Left forelimb (tissue), 1 donor: ENCODE measurements at regions not wholly inside any gene's neighbourhood (a gene's known extent, or its start where the extent isn't known, plus 50 kb on each side); places are given as distances from the start of the nearest gene placed in this dataset.
"Not testable (repeated sequence)": the region's sequence is repeated elsewhere in the genome, so short reads cannot be mapped to it uniquely, and the experiment has no call there.

ENCODE experiments used
- DNase-seq: peaks from one replicate; pipeline ENCODE4 v3.0.0-alpha.2; 2018; ENCODE audit warnings: low spot score

GRCh38 chr6:134604014-134604676 is 286.2 kb upstream of the SGK1 start:
- DNase-seq: no peak

- DNase-seq: no peak
Observed at GRCh38 chr6:134603561-134603960, 285.6 kb upstream of the SGK1 start.

- DNase-seq: no peak
Observed at GRCh38 chr6:134602123-134602522, 284.2 kb upstream of the SGK1 start.

- DNase-seq: no peak
Observed at GRCh38 chr6:134600671-134601070, 282.8 kb upstream of the SGK1 start.

- DNase-seq: no peak
Observed at GRCh38 chr6:134599079-134599478, 281.2 kb upstream of the SGK1 start.

GRCh38 chr6:134596191-134596590 is 278.3 kb upstream of the SGK1 start:
- DNase-seq: no peak

GRCh38 chr6:134594881-134595280 is 277.0 kb upstream of the SGK1 start:
- DNase-seq: no peak

GRCh38 chr6:134593887-134594286 is 276.0 kb upstream of the SGK1 start:
- DNase-seq: no peak

GRCh38 chr6:134593442-134593841 is 275.5 kb upstream of the SGK1 start:
- no peak for DNase-seq

- no peak for DNase-seq
Observed at GRCh38 chr6:134593024-134593423, 275.1 kb upstream of the SGK1 start.

- no peak for DNase-seq
Observed at GRCh38 chr6:134590449-134590848, 272.5 kb upstream of the SGK1 start.

GRCh38 chr6:134590004-134590403 is 272.1 kb upstream of the SGK1 start:
- DNase-seq: no peak

GRCh38 chr6:134589512-134589911 is 271.6 kb upstream of the SGK1 start:
- DNase-seq: no peak

GRCh38 chr6:134588267-134588666 is 270.4 kb upstream of the SGK1 start:
- no peak for DNase-seq

- DNase-seq: no peak
Observed at GRCh38 chr6:134585517-134585873, 267.6 kb upstream of the SGK1 start.

- no peak for DNase-seq
Observed at GRCh38 chr6:134584847-134585516, 267.1 kb upstream of the SGK1 start.

GRCh38 chr6:134577998-134578397 is 260.1 kb upstream of the SGK1 start:
- DNase-seq: no peak

- no peak for DNase-seq
Observed at GRCh38 chr6:134575221-134575620, 257.3 kb upstream of the SGK1 start.

GRCh38 chr6:134574491-134574890 is 256.6 kb upstream of the SGK1 start:
- no peak for DNase-seq

- not testable (repeated sequence) for DNase-seq
Observed at GRCh38 chr6:134569996-134570395, 252.1 kb upstream of the SGK1 start.

- no peak for DNase-seq
Observed at GRCh38 chr6:134564705-134565104, 246.8 kb upstream of the SGK1 start.

- no peak for DNase-seq
Observed at GRCh38 chr6:134560019-134560418, 242.1 kb upstream of the SGK1 start.

- no peak for DNase-seq
Observed at GRCh38 chr6:134557509-134557908, 239.6 kb upstream of the SGK1 start.

GRCh38 chr6:134555672-134556071 is 237.8 kb upstream of the SGK1 start:
- no peak for DNase-seq
